ENCODE measurements at regions not wholly inside any gene's neighbourhood (a gene's known extent, or its start where the extent isn't known, plus 50 kb on each side); places are given as distances from the start of the nearest gene placed in this dataset.
A peak's percentile ranks its signal among the peaks of the same experiment; 100 is the strongest.

DNA sequence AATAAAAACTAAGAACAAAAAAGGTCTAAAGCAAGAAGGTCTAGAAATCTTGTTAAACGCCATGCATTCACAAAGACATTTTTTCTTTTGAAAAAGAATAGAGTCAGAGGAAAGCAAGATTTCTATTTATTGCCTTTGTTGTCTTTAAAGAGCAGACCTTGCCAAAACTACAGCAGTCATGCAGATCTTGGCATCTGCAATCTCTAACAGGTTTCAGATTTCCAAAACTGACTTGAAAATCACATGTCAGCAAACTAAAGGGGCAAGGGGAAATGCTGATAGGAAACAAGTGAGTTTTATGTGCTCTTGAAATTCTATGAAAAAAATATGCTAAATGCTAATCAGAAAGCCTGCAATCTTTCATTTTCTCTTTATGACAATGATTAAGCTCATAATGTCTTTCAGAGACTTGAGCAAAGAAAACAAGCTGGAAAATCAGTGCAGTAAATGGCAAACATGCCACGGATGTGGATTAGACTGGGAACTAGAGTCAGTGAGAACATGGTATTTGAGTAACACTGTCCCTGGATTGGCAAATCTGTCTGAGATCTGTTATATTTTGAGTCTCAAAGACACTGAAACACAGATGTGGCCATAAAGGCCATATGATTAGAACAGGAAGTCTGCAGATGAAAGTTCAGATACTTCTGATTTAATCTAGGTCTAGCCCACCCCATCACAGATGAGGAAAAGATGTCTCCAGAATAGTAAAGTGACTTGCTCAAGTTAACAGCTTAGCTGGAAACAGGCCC, 361.4 kb upstream of the RPS23 start:
- Histone ChIP-seq H3K9me3 (replicated peaks; ENCODE audit: control insufficient read depth, insufficient read depth, low read depth, low read length) (no peaks in the 10 kb centered on the region), H3K79me2 (ENCODE audit: control insufficient read depth, insufficient read depth, low read length) (no peaks in the 10 kb centered on the region), H3K4me3 (no peak overlapping the region), H3K4me2 (ENCODE audit: insufficient read depth, low read length) (no peak overlapping the region), H4K20me1 (replicated peaks; ENCODE audit: control insufficient read depth, insufficient read depth, low read length) (no peaks in the 10 kb centered on the region), H3K9me1 (ENCODE audit: control insufficient read depth, insufficient read depth, low read length) (no peaks in the 10 kb centered on the region), H3K9ac (ENCODE audit: insufficient read depth in 1 of 2, low read depth in 2 of 2, low read length in 2 of 2) (no peak overlapping the region), H3K27me3 (ENCODE audit: control insufficient read depth in 2 of 2, insufficient read depth in 2 of 2, low read length in 2 of 2) (no peaks in the 10 kb centered on the region), H3K36me3 (ENCODE audit: control insufficient read depth, insufficient read depth, low read length) (no peaks in the 10 kb centered on the region), H2AFZ (ENCODE audit: low read depth, low read length) (no peak overlapping the region), H3K27ac (ENCODE audit: extremely low read depth, low read depth, low read length) (no peak overlapping the region), H3K4me1 (replicated peaks in 1 of 2; ENCODE audit: control insufficient read depth in 2 of 2, insufficient read depth in 2 of 2, low read length in 2 of 2) (no peaks in the 10 kb centered on the region)
- in situ Hi-C loops (cut with MboI): loop anchor here (25.0 kb wide), 1 partner anchor 277 kb away; no protein-coding TSS in a partner anchor
- peak; percentile 59 for FAIRE-seq
- ATAC-seq: no peak
- POLR2A ChIA-PET: no interaction called here
- no peak for DNase-seq (ENCODE audit: extremely low read depth in 1 of 4, low spot score in 3 of 4)
- CTCF ChIA-PET (ENCODE audit: low intra/inter-chr PET ratio): no interaction called here
- WGBS (ENCODE audit: insufficient coverage, low coverage, missing lambda C conversion rate): 2% methylated on average over 2 of the region's 2 CpGs
- intact Hi-C loops (cut with micrococcal nuclease): loop anchor here (2.0 to 10.0 kb wide), 5 partner anchors 155 to 925 kb away; partner anchors contain the start of gene VCAN
- no peak for TF ChIP-seq MCM3 (IDR thresholded peaks at IDR 0.05)
- TF ChIP-seq ZFP30 (CRISPR knock-in tag; IDR thresholded peaks at IDR 0.05; ENCODE audit: borderline replicate concordance): no peak
- TF ChIP-seq ZNF174 (CRISPR knock-in tag; IDR thresholded peaks at IDR 0.05): no peak
- TF ChIP-seq CREBBP (IDR thresholded peaks at IDR 0.05; ENCODE audit: low read depth, low read length): no peak
- TF ChIP-seq RNF2 (IDR thresholded peaks at IDR 0.05): no peak
- TF ChIP-seq, protein P1, sequence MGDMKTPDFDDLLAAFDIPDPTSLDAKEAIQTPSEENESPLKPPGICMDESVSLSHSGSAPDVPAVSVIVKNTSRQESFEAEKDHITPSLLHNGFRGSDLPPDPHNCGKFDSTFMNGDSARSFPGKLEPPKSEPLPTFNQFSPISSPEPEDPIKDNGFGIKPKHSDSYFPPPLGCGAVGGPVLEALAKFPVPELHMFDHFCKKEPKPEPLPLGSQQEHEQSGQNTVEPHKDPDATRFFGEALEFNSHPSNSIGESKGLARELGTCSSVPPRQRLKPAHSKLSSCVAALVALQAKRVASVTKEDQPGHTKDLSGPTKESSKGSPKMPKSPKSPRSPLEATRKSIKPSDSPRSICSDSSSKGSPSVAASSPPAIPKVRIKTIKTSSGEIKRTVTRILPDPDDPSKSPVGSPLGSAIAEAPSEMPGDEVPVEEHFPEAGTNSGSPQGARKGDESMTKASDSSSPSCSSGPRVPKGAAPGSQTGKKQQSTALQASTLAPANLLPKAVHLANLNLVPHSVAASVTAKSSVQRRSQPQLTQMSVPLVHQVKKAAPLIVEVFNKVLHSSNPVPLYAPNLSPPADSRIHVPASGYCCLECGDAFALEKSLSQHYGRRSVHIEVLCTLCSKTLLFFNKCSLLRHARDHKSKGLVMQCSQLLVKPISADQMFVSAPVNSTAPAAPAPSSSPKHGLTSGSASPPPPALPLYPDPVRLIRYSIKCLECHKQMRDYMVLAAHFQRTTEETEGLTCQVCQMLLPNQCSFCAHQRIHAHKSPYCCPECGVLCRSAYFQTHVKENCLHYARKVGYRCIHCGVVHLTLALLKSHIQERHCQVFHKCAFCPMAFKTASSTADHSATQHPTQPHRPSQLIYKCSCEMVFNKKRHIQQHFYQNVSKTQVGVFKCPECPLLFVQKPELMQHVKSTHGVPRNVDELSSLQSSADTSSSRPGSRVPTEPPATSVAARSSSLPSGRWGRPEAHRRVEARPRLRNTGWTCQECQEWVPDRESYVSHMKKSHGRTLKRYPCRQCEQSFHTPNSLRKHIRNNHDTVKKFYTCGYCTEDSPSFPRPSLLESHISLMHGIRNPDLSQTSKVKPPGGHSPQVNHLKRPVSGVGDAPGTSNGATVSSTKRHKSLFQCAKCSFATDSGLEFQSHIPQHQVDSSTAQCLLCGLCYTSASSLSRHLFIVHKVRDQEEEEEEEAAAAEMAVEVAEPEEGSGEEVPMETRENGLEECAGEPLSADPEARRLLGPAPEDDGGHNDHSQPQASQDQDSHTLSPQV (IDR thresholded peaks at IDR 0.05): no peak
- TF ChIP-seq ETV5 (CRISPR knock-in tag; IDR thresholded peaks at IDR 0.05; ENCODE audit: low read depth): no peak
- no peak for TF ChIP-seq TRIM25 (IDR thresholded peaks at IDR 0.05; ENCODE audit: borderline replicate concordance)
- no TSS peak for BruUV-seq (replicated peaks)
